Effector memory CD4-positive, alpha-beta T cell (primary cell): ENCODE measurements at regions not wholly inside any gene's neighbourhood (a gene's known extent, or its start where the extent isn't known, plus 50 kb on each side); places are given as distances from the start of the nearest gene placed in this dataset.

Source experiments
- DNase-seq, 3 donors: peaks; one replicate each; pipeline ENCODE4 v3.0.0-alpha.2; 2020
- H3K27ac ChIP-seq: 2 replicates; pipeline ENCODE4 v1.7.0; 2013; ENCODE audit warnings: mild to moderate bottlenecking, low read length, moderate library complexity; ENCODE audit not compliant: insufficient read depth, poor library complexity, severe bottlenecking
- H3K27me3 ChIP-seq: replicated peaks from 2 replicates; pipeline ENCODE4 v1.7.0; 2013; ENCODE audit warnings: mild to moderate bottlenecking, low read length; ENCODE audit not compliant: insufficient read depth, control insufficient read depth, poor library complexity, severe bottlenecking
- H3K36me3 ChIP-seq: 2 replicates; pipeline ENCODE4 v1.7.0; 2013; ENCODE audit warnings: mild to moderate bottlenecking, low read length, moderate library complexity; ENCODE audit not compliant: control insufficient read depth, insufficient read depth
- H3K4me1 ChIP-seq: 2 replicates; pipeline ENCODE4 v1.7.0; 2013; ENCODE audit warnings: low read length, mild to moderate bottlenecking; ENCODE audit not compliant: control insufficient read depth, insufficient read depth, poor library complexity, severe bottlenecking
- H3K4me3 ChIP-seq: 2 replicates; pipeline ENCODE4 v1.7.0; 2013; ENCODE audit warnings: low read length, low read depth, mild to moderate bottlenecking; ENCODE audit not compliant: insufficient read depth, poor library complexity, severe bottlenecking
- H3K9me3 ChIP-seq: 2 replicates; pipeline ENCODE4 v1.7.0; 2013; ENCODE audit warnings: mild to moderate bottlenecking, low read length, moderate library complexity; ENCODE audit not compliant: control insufficient read depth

DNA sequence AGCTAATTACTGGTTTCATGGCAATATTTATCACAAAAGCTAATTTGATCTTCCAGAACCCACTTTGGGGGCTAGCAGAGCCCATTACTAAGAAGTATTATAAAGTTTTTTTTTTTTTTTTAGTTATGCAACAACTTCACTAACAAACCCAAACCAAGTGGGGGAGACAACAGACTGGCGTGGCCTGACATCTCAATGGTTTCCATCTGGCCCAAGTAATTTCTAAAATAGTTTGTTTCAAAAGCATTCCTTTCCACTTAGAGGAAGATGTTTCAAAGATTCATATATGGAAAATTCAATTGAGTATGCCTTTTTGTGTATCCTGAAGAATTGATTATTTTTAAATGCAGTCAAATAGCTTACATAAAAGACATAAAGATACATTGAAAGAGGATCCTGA, 367.1 kb downstream of the HRH4 start:
- no peaks in the 10 kb centered on the region for H3K36me3 ChIP-seq

DNA sequence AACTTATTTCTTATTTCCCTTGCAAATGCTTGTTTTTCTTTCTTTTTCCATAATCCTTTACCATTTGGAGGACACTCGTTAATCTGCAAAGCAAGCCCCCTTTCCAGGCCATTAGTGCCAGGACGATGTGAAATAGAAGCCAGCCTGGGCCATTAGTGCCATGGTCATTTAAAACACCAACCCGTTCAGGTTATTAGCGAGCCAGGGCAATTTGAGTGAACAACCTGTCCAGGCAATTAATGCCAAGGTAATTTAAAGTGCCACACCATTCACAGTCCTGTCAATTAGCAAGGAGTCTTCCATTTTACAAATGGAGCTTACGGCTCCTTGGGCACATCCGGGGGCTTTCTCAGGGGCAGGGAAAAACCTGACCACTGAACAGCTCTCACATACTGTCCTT, 370.6 kb downstream of the HRH4 start:
- H3K27ac ChIP-seq, result no peak overlapping the region
- DNase-seq, result no peak
- H3K4me1 ChIP-seq, result no peaks in the 10 kb centered on the region
- H3K27me3 ChIP-seq, result no peaks in the 10 kb centered on the region
- no peaks in the 10 kb centered on the region for H3K36me3 ChIP-seq
- H3K4me3 ChIP-seq, result no peak overlapping the region
- no peaks in the 10 kb centered on the region for H3K9me3 ChIP-seq

More for the DNA sequence above, 367.1 kb downstream of the HRH4 start:
- DNase-seq, result no peak
- no peaks in the 10 kb centered on the region for H3K4me1 ChIP-seq
- no peak overlapping the region for H3K4me3 ChIP-seq
- no peak overlapping the region for H3K27ac ChIP-seq
- no peaks in the 10 kb centered on the region for H3K9me3 ChIP-seq
- H3K27me3 ChIP-seq, result no peaks in the 10 kb centered on the region

GRCh38 chr18:24831871-24832665, 371.6 kb downstream of the HRH4 start:
- H3K4me3 ChIP-seq, result no peak overlapping the region

GRCh38 chr18:24835751-24836150, 375.3 kb downstream of the HRH4 start:
- no peak overlapping the region for H3K27ac ChIP-seq
- no peaks in the 10 kb centered on the region for H3K4me1 ChIP-seq
- no peaks in the 10 kb centered on the region for H3K27me3 ChIP-seq
- DNase-seq, result no peak
- H3K9me3 ChIP-seq, result no peaks in the 10 kb centered on the region
- H3K36me3 ChIP-seq, result no peaks in the 10 kb centered on the region
- H3K4me3 ChIP-seq, result no peak overlapping the region

More at GRCh38 chr18:24831871-24832665, 371.6 kb downstream of the HRH4 start:
- Histone ChIP-seq H3K9me3 (no peaks in the 10 kb centered on the region), H3K4me1 (no peaks in the 10 kb centered on the region), H3K27me3 (no peaks in the 10 kb centered on the region), H3K27ac (no peak overlapping the region), H3K36me3 (no peaks in the 10 kb centered on the region)
- no peak for DNase-seq

DNA sequence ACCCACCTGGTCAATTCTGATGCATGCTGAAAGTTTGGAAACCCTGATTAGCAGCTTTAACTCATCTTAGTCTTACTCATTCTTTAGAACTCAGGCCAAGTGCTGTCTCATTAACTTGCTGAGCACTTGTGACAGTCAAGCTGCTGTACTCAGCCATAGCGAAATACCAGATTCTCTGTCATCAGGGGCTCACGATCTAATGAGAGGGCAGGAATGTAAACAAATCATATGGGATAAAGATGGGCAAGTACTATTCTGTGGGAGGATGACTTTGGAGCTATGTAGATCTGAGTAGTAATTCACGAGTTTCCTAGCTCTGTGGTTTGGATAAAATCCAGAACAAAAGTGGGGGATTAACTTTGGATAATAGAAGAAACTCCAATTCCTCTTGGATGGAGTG, 376.6 kb downstream of the HRH4 start:
- no peaks in the 10 kb centered on the region for H3K4me1 ChIP-seq
- H3K36me3 ChIP-seq, result no peaks in the 10 kb centered on the region
- H3K4me3 ChIP-seq, result no peak overlapping the region
- no peaks in the 10 kb centered on the region for H3K27me3 ChIP-seq
- no peaks in the 10 kb centered on the region for H3K9me3 ChIP-seq
- no peak overlapping the region for H3K27ac ChIP-seq
- no peak for DNase-seq

DNA sequence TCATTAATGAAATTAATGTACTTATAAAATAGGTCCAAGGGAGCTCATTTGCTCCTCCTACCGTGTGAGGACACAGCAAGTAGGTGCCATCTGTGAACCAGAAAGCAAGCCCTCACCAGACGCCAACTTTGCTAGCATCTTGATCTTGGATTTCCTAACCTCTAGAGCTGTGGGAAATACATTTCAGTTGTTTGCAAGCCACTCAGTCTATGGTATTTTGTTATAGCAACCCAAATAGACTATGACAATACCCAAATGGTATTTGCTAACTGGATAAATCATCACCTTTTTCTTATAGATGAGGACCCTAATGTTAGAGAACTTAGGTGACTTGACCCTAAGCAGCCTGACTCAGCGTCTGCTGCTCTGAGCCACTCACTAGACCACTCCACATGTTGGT, 379.6 kb downstream of the HRH4 start:
- H3K36me3 ChIP-seq, result no peaks in the 10 kb centered on the region
- DNase-seq, result no peak
- no peak overlapping the region for H3K4me3 ChIP-seq
- no peaks in the 10 kb centered on the region for H3K9me3 ChIP-seq
- no peaks in the 10 kb centered on the region for H3K4me1 ChIP-seq
- H3K27me3 ChIP-seq, result no peaks in the 10 kb centered on the region
- H3K27ac ChIP-seq, result no peak overlapping the region

- no peaks in the 10 kb centered on the region for H3K4me1 ChIP-seq
- H3K9me3 ChIP-seq, result no peaks in the 10 kb centered on the region
- no peak for DNase-seq
- H3K4me3 ChIP-seq, result no peak overlapping the region
- H3K27ac ChIP-seq, result no peak overlapping the region
- H3K27me3 ChIP-seq, result no peaks in the 10 kb centered on the region
- no peaks in the 10 kb centered on the region for H3K36me3 ChIP-seq
Observed at GRCh38 chr18:24840640-24841039, 380.2 kb downstream of the HRH4 start.

DNA sequence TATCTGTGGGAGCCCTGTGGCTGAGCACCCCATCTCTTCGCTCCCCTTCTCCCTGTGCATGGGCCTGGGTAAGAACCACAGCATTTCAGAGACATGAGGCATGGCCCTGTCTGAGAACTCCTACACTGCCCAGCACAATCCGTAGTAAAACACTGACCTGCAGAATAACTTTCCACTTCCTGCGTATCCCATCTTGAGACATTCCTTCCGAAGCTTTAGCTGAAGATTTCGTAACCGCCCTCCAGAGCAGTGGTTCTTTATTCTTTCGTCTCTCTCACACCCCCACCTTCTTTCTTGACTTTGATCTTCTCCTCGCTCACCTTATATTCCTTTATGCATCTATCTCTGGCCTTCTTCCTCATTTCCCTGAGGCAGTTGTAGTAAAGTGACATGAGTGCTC, 381.1 kb downstream of the HRH4 start:
- Histone ChIP-seq H3K9me3 (no peaks in the 10 kb centered on the region), H3K4me3 (no peak overlapping the region), H3K4me1 (no peaks in the 10 kb centered on the region), H3K36me3 (no peaks in the 10 kb centered on the region), H3K27ac (no peak overlapping the region), H3K27me3 (no peaks in the 10 kb centered on the region)
- DNase-seq, result no peak

DNA sequence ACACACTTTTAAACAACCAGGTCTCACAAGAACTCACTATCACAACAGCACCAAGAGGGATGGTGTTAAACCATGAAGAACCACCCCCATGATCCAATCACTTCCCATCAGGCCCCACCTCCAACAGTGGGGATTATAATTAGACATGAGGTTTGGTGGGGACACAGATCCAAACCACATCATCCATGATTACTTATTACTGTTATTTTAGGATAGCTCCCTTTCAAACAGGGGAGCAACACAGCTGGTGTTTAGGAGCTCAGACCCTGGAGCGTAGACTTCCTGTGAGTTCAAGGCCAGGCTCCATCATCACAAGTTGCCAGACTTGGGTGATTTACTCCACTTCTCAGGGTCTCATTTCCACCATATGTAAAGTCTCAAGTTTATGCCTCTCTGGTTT, 382.7 kb downstream of the HRH4 start:
- H3K4me3 ChIP-seq, result no peak overlapping the region
- no peak overlapping the region for H3K27ac ChIP-seq
- H3K27me3 ChIP-seq, result no peaks in the 10 kb centered on the region
- no peaks in the 10 kb centered on the region for H3K4me1 ChIP-seq
- DNase-seq, result no peak
- H3K36me3 ChIP-seq, result no peaks in the 10 kb centered on the region
- H3K9me3 ChIP-seq, result no peaks in the 10 kb centered on the region

DNA sequence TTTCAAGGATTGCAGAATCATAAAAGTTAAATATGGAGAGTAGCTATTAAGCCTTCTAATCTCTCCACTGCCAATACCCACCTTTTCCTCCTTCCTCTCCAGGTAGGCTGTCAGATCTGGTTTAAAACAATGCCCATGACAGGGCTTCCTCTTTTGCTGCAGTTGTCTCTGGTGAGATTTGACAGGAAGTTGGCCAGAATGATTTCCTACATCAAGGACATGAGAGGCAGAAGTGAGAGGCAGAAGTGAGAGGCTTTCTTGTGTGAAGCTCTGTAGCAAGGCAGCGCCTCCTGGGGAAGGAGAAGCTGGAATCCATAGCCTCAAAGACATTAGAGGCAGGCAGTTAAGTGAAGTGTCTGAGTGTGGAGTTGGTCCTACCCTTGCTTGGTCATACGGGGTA, 385.7 kb downstream of the HRH4 start:
- H3K36me3 ChIP-seq, result no peaks in the 10 kb centered on the region
- H3K27me3 ChIP-seq, result no peaks in the 10 kb centered on the region
- H3K9me3 ChIP-seq, result no peaks in the 10 kb centered on the region
- H3K27ac ChIP-seq, result no peak overlapping the region
- H3K4me3 ChIP-seq, result no peak overlapping the region
- no peaks in the 10 kb centered on the region for H3K4me1 ChIP-seq
- no peak for DNase-seq
